H9 (cell line): ENCODE measurements at regions not wholly inside any gene's neighbourhood (a gene's known extent, or its start where the extent isn't known, plus 50 kb on each side); places are given as distances from the start of the nearest gene placed in this dataset.

Experiments used
- DNase-seq: peaks from one replicate; pipeline ENCODE4 v3.0.0-alpha.2; 2017
- H2AFZ ChIP-seq: one replicate; pipeline ENCODE4 v1.6.1; 2013; ENCODE audit warnings: mild to moderate bottlenecking, low read length, control low read depth, moderate library complexity
- H2AK5ac ChIP-seq: 2 replicates; pipeline ENCODE4 v1.6.1; 2013; ENCODE audit warnings: low read length, control low read depth, mixed read lengths; ENCODE audit not compliant: insufficient read length
- H2BK120ac ChIP-seq: one replicate; pipeline ENCODE4 v1.6.1; 2013; ENCODE audit warnings: low read depth, mild to moderate bottlenecking, low read length, control low read depth, inconsistent platforms; ENCODE audit not compliant: poor library complexity, severe bottlenecking
- H2BK12ac ChIP-seq: 2 replicates; pipeline ENCODE4 v1.6.1; 2013; ENCODE audit warnings: low read length, control low read depth, mixed read lengths, low read depth; ENCODE audit not compliant: insufficient read length
- H2BK15ac ChIP-seq: 2 replicates; pipeline ENCODE4 v1.6.1; 2013; ENCODE audit warnings: low read depth, low read length, control low read depth
- H2BK20ac ChIP-seq: one replicate; pipeline ENCODE4 v1.6.1; 2013; ENCODE audit warnings: low read depth, mild to moderate bottlenecking, low read length, control low read depth, inconsistent platforms; ENCODE audit not compliant: poor library complexity, severe bottlenecking
- H2BK5ac ChIP-seq: 2 replicates; pipeline ENCODE4 v1.6.1; 2013; ENCODE audit warnings: low read length, control low read depth, mixed read lengths; ENCODE audit not compliant: insufficient read length
- H3K14ac ChIP-seq: 2 replicates; pipeline ENCODE4 v1.6.1; 2013; ENCODE audit warnings: low read length, control low read depth; ENCODE audit not compliant: insufficient read depth
- H3K18ac ChIP-seq: 2 replicates; pipeline ENCODE4 v1.6.1; 2013; ENCODE audit warnings: low read depth, mild to moderate bottlenecking, mixed read lengths, low read length, control low read depth; ENCODE audit not compliant: insufficient read length
- H3K23ac ChIP-seq: 2 replicates; pipeline ENCODE4 v1.6.1; 2013; ENCODE audit warnings: low read length, control low read depth, mixed read lengths, low read depth; ENCODE audit not compliant: insufficient read length
- H3K23me2 ChIP-seq: 2 replicates; pipeline ENCODE4 v1.6.1; 2013; ENCODE audit warnings: low read depth, mild to moderate bottlenecking, mixed read lengths, low read length, control low read depth; ENCODE audit not compliant: insufficient read length, poor library complexity, severe bottlenecking
- H3K27ac ChIP-seq: 2 replicates; pipeline ENCODE4 v1.5.1; 2013; ENCODE audit warnings: low read length, control low read depth, mixed read lengths, low read depth; ENCODE audit not compliant: insufficient read length
- H3K27me3 ChIP-seq: 2 replicates; pipeline ENCODE4 v1.6.1; 2013; ENCODE audit warnings: low read length, control low read depth, inconsistent platforms; ENCODE audit not compliant: insufficient read depth
- H3K4ac ChIP-seq: 2 replicates; pipeline ENCODE4 v1.6.1; 2013; ENCODE audit warnings: low read depth, mild to moderate bottlenecking, control low read depth, inconsistent platforms, low read length, moderate library complexity
- H3K4me1 ChIP-seq: 2 replicates; pipeline ENCODE4 v1.6.1; 2013; ENCODE audit warnings: low read length, control low read depth, inconsistent platforms; ENCODE audit not compliant: insufficient read depth
- H3K4me2 ChIP-seq: 2 replicates; pipeline ENCODE4 v1.6.1; 2013; ENCODE audit warnings: low read length, control low read depth, mixed read lengths; ENCODE audit not compliant: insufficient read length, insufficient read depth
- H3K56ac ChIP-seq: 2 replicates; pipeline ENCODE4 v1.6.1; 2013; ENCODE audit warnings: low read depth, mild to moderate bottlenecking, mixed read lengths, low read length, control low read depth; ENCODE audit not compliant: insufficient read length
- H3K79me1 ChIP-seq: 2 replicates; pipeline ENCODE4 v1.6.1; 2013; ENCODE audit warnings: low read depth, mild to moderate bottlenecking, moderate library complexity, low read length, control low read depth, inconsistent platforms; ENCODE audit not compliant: insufficient read depth, poor library complexity, severe bottlenecking
- H3K79me2 ChIP-seq: 2 replicates; pipeline ENCODE4 v1.6.1; 2013; ENCODE audit warnings: low read length, control low read depth, inconsistent platforms; ENCODE audit not compliant: insufficient read depth
- H3K9ac ChIP-seq: 2 replicates; pipeline ENCODE4 v1.6.1; 2013; ENCODE audit warnings: low read length, control low read depth, mixed read lengths; ENCODE audit not compliant: insufficient read length; ENCODE audit errors: extremely low read depth
- H3K9me3 ChIP-seq: one replicate; pipeline ENCODE4 v1.6.1; 2013; ENCODE audit warnings: low read depth, low read length, inconsistent platforms; ENCODE audit not compliant: control insufficient read depth
- H3T11ph ChIP-seq: one replicate; pipeline ENCODE4 v1.6.1; 2013; ENCODE audit warnings: mild to moderate bottlenecking, low read length, control low read depth, inconsistent platforms
- H4K20me1 ChIP-seq: one replicate; pipeline ENCODE4 v1.6.1; 2013; ENCODE audit not compliant: control insufficient read depth, insufficient read length, insufficient read depth
- H4K5ac ChIP-seq: 2 replicates; pipeline ENCODE4 v1.6.1; 2013; ENCODE audit warnings: low read depth, mild to moderate bottlenecking, mixed read lengths, low read length, control low read depth; ENCODE audit not compliant: insufficient read length
- H4K8ac ChIP-seq: replicated peaks from 2 replicates; pipeline ENCODE4 v1.6.1; 2013; ENCODE audit warnings: low read length, control low read depth, mixed read lengths, low read depth; ENCODE audit not compliant: insufficient read length
- H4K91ac ChIP-seq: 2 replicates; pipeline ENCODE4 v1.6.1; 2013; ENCODE audit warnings: low read depth, mild to moderate bottlenecking, moderate library complexity, mixed read lengths, low read length, control low read depth; ENCODE audit not compliant: insufficient read length
- H3K27ac Mint-ChIP-seq, 3 experiments: 2 replicates in 2 of 3; 3 replicates in 1 of 3; pipeline ENCODE4 v1.8.0; 2020 to 2021; ENCODE audit warnings: mixed read lengths in 3 of 3, mild to moderate bottlenecking in 1 of 3, moderate library complexity in 1 of 3
- H3K27me3 Mint-ChIP-seq: 2 replicates; pipeline ENCODE4 v1.8.0; 2021; ENCODE audit warnings: low read depth, mild to moderate bottlenecking, moderate library complexity, mixed read lengths
- H3K36me3 Mint-ChIP-seq, 3 experiments: 2 replicates in 2 of 3; 3 replicates in 1 of 3; pipeline ENCODE4 v1.8.0; 2020 to 2021; ENCODE audit warnings: low read depth in 3 of 3, mixed read lengths in 3 of 3; ENCODE audit not compliant: insufficient read depth in 1 of 3
- H3K4me1 Mint-ChIP-seq, 2 experiments: 2 replicates each; pipeline ENCODE4 v1.8.0; 2020; ENCODE audit warnings: mixed read lengths in 2 of 2
- H3K4me3 Mint-ChIP-seq, 2 experiments: 2 replicates in 1 of 2; 3 replicates in 1 of 2; pipeline ENCODE4 v1.8.0; 2020 to 2021; ENCODE audit warnings: mild to moderate bottlenecking in 2 of 2, mixed read lengths in 2 of 2, moderate library complexity in 1 of 2
- H3K9me3 Mint-ChIP-seq, 2 experiments: 2 replicates in 1 of 2; 3 replicates in 1 of 2; pipeline ENCODE4 v1.8.0; 2020; ENCODE audit warnings: mild to moderate bottlenecking in 2 of 2, mixed read lengths in 2 of 2, moderate library complexity in 1 of 2
- WGBS: extraction: QIAGEN DNeasy Blood & Tissue Kit; methylation state at CpG from one replicate; pipeline ENCODE4 v1.1.7; 2013; ENCODE audit warnings: missing lambda C conversion rate, low lambda C conversion rate, mixed read lengths; ENCODE audit not compliant: insufficient read length; ENCODE audit errors: extremely low coverage; 5-methylcytosine and 5-hydroxymethylcytosine counted together
- TF ChIP-seq, protein P1 (sequence below): fragments of 200-600 bp; sonication (generic); conservative IDR thresholded peaks from 3 replicates; pipeline ENCODE4 v1.8.0; 2021; ENCODE audit warnings: antibody characterized with exemption, mild to moderate bottlenecking

DNA sequence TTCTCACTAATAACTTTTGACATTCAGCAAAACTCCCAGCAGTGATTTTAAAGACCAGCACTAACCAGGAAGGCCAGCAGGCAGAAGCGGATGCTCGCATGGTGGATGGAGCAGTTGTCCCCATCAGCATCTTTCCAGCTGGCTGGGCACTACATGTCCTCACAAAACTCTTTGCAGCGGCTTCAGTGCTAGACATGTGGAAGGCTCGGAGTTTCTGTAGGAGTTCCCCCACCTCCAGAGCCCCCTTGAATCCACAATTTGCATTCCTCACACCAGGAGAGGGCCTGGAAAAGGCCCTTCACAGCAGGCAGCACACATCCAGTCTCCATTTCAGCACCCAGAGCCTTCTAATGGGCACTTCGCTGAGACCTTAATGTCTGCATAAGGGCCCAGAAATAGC lies 85.6 kb downstream of the APTX start:
- Histone ChIP-seq H2AK5ac (no peak overlapping the region), H3T11ph (no peak overlapping the region), H2BK120ac (no peak overlapping the region), H2BK12ac (no peak overlapping the region), H4K5ac (no peak overlapping the region), H2BK15ac (no peak overlapping the region), H3K27ac (no peak overlapping the region), H3K56ac (no peak overlapping the region), H3K79me2 (no peaks in the 10 kb centered on the region), H3K14ac (no peak overlapping the region; the same call in 1 of the 2 replicates), H3K79me1 (no peaks in the 10 kb centered on the region), H2AFZ (no peak overlapping the region), H2BK5ac (no peak overlapping the region), H3K23ac (no peak overlapping the region), H3K27me3 (no peaks in the 10 kb centered on the region), H3K4me2 (no peak overlapping the region), H2BK20ac (no peak overlapping the region), H4K91ac (no peak overlapping the region), H4K20me1 (no peaks in the 10 kb centered on the region), H3K18ac (no peak overlapping the region), H3K9me3 (no peaks in the 10 kb centered on the region), H3K9ac (no peak overlapping the region), H4K8ac (no peak overlapping the region), H3K4ac (no peak overlapping the region), H3K4me1 (0 out of 2 replicates have a peak, but pooled peaks cover 2% of the 10 kb centered on the region), H3K23me2 (no peaks in the 10 kb centered on the region)
- DNase-seq, result no peak
- TF ChIP-seq, protein P1, sequence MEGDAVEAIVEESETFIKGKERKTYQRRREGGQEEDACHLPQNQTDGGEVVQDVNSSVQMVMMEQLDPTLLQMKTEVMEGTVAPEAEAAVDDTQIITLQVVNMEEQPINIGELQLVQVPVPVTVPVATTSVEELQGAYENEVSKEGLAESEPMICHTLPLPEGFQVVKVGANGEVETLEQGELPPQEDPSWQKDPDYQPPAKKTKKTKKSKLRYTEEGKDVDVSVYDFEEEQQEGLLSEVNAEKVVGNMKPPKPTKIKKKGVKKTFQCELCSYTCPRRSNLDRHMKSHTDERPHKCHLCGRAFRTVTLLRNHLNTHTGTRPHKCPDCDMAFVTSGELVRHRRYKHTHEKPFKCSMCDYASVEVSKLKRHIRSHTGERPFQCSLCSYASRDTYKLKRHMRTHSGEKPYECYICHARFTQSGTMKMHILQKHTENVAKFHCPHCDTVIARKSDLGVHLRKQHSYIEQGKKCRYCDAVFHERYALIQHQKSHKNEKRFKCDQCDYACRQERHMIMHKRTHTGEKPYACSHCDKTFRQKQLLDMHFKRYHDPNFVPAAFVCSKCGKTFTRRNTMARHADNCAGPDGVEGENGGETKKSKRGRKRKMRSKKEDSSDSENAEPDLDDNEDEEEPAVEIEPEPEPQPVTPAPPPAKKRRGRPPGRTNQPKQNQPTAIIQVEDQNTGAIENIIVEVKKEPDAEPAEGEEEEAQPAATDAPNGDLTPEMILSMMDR, result no peak
- WGBS, result no CpG with 5 or more reads among the region's 5 CpGs
- Mint-ChIP-seq H3K27ac (no peak overlapping the region), H3K36me3 (no peaks in the 10 kb centered on the region), H3K27me3 (no peaks in the 10 kb centered on the region; the same call in 1 of the 2 replicates), H3K4me1 (peaks cover 5 to 11% of the 10 kb centered on the region in 2 experiments), H3K9me3 (peaks cover 3% of the 10 kb centered on the region in 2 experiments; a peak in 4 of 5 replicates), H3K4me3 (no peak overlapping the region)
